Retinal pigment epithelial cell (primary cell): ENCODE measurements at regions not wholly inside any gene's neighbourhood (a gene's known extent, or its start where the extent isn't known, plus 50 kb on each side); places are given as distances from the start of the nearest gene placed in this dataset.
"Not testable (repeated sequence)": the region's sequence is repeated elsewhere in the genome, so short reads cannot be mapped to it uniquely, and the experiment has no call there.

ENCODE experiments used
- DNase-seq: peaks from one replicate; pipeline ENCODE4 v3.0.0-alpha.2; 2010; ENCODE audit warnings: low read depth
- H3K4me3 ChIP-seq: 2 replicates; pipeline ENCODE4 v1.5.1; 2011; ENCODE audit warnings: mild to moderate bottlenecking, low read length, control low read depth, moderate library complexity
- TF ChIP-seq, protein P1 (sequence below): conservative IDR thresholded peaks from 2 replicates; pipeline ENCODE4 v1.5.1; 2011; ENCODE audit warnings: low read depth, low read length, control low read depth, inconsistent platforms

DNA sequence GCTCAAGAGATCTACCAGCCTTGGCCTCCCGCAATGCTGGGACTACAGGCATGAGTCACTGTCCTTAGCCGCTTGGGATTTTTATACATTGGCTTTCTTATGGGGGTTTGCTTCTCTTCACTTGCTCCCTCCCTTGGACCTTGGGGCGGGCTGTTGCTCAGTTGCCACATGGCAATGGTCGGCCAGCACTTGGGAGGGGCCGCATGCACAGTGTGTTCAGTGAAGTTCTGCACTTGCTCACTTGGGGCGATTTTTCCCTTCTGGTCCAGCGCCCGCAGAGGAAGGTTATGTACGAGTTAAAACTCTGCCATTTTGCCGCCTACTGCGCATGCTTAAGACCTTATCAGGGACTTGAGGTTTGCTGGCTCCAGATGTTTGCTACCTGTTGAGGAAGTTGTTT is 1367.6 kb upstream of the CDH8 start:
- TF ChIP-seq, protein P1, sequence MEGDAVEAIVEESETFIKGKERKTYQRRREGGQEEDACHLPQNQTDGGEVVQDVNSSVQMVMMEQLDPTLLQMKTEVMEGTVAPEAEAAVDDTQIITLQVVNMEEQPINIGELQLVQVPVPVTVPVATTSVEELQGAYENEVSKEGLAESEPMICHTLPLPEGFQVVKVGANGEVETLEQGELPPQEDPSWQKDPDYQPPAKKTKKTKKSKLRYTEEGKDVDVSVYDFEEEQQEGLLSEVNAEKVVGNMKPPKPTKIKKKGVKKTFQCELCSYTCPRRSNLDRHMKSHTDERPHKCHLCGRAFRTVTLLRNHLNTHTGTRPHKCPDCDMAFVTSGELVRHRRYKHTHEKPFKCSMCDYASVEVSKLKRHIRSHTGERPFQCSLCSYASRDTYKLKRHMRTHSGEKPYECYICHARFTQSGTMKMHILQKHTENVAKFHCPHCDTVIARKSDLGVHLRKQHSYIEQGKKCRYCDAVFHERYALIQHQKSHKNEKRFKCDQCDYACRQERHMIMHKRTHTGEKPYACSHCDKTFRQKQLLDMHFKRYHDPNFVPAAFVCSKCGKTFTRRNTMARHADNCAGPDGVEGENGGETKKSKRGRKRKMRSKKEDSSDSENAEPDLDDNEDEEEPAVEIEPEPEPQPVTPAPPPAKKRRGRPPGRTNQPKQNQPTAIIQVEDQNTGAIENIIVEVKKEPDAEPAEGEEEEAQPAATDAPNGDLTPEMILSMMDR: no peak
- no peak for DNase-seq
- no peak overlapping the region for H3K4me3 ChIP-seq

DNA sequence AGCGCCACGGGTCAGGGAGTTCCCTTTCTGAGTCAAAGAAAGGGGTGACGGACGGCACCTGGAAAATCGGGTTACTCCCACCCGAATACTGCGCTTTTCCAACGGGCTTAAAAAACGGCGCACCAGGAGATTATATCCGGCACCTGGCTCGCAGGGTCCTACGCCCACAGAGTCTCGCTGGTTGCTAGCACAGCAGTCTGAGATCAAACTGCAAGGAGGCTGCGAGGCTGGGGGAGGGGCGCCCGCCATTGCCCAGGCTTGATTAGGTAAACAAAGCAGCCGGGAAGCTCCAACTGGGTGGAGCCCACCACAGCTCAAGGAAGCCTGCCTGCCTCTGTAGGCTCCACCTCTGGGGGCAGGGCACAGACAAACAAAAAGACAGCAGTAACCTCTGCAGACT is 1352.0 kb upstream of the CDH8 start:
- DNase-seq, H3K4me3 ChIP-seq: not testable (repeated sequence)

DNA sequence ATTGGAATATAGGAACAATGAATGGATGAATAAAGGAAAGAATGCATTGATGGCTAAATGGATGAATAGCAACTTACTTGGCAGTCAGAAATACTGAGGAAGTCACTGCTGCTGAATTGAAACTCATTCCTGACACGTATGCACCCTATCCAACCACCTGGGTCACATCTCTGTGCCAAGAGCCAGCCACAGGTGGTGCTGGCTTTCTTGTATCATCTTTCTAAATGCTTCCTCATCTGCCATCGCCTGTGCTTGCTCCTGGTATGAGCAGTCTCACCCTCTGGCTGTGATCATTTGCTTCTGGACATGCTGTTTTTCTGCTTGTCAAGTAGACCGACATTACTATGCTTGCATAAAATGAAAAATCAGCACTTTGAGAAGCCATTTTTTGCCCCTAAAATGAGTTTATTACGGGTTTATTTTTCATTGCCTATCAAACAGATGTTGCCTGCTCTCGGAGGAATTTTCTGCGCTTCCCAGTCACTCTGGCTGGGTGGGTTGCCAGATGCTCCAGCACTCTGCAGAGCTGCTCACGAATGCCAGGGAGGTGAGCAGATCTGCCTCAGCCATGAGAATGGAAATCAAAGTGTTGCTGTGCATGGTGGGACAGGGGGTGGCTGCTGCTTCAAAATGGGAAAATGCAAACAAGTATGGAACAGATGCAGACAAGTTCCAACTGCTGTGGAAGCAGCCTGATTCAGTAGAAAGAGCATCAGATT is 1349.6 kb upstream of the CDH8 start:
- TF ChIP-seq, protein P1: no peak
- no peak overlapping the region for H3K4me3 ChIP-seq
- no peak for DNase-seq

DNA sequence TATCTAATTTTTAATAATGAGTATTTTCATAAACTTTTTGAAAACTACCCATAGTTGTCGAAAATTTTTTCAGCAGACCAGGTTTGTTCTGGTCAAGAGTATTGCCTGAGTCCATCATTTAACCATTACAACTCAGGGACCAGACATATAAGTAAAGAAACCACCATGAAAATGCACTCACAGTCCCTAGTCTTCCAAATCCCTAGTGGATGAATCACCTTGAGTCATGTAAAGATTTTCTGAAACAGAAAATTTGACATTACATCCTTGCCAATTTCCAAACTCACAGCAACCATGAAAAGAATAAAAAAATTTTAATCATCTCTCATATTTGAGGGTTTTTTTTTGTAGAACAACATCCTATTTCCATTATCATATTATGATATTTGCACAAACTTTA is 1337.5 kb upstream of the CDH8 start:
- DNase-seq: no peak
- TF ChIP-seq, protein P1: no peak
- no peak overlapping the region for H3K4me3 ChIP-seq

DNA sequence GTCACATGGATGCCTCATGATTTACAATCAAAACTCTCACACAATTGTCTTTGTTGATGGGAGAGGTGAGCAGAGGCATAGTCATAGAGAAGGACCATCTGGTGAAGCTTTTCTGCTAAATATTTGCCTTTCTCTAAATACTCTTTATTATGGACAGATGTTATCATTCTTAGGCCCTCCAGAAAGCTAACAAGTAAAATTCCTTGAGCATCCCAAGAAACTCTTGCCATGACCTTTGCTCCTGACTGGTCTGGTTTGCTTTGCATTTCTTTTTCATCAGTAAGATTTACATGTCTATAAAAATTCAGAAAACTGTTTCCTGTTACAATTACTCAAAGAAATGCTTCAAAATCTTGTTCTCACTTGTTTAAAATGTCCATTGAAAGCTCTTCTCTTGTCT is 1336.6 kb upstream of the CDH8 start:
- TF ChIP-seq, protein P1: no peak
- no peak for DNase-seq
- H3K4me3 ChIP-seq: no peak overlapping the region

DNA sequence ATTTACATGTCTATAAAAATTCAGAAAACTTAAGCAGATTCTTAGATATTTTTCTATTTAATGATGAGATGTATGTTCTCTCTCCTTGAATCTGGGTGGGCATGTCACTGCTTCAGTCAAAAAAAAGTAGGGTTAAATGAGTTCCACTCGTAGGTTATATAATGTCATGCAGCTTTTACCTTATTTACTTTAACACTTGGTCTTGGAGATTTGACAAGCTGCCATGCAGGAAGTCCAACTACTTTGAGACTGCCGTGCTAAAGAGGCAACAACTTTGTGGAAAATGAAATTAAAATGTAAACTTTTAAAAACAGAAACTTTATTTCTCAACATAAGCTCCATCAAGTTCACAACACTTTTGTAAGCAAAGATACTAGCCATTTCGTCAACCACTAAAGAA is 1336.0 kb upstream of the CDH8 start:
- DNase-seq: no peak
- no peak overlapping the region for H3K4me3 ChIP-seq
- TF ChIP-seq, protein P1: no peak

DNA sequence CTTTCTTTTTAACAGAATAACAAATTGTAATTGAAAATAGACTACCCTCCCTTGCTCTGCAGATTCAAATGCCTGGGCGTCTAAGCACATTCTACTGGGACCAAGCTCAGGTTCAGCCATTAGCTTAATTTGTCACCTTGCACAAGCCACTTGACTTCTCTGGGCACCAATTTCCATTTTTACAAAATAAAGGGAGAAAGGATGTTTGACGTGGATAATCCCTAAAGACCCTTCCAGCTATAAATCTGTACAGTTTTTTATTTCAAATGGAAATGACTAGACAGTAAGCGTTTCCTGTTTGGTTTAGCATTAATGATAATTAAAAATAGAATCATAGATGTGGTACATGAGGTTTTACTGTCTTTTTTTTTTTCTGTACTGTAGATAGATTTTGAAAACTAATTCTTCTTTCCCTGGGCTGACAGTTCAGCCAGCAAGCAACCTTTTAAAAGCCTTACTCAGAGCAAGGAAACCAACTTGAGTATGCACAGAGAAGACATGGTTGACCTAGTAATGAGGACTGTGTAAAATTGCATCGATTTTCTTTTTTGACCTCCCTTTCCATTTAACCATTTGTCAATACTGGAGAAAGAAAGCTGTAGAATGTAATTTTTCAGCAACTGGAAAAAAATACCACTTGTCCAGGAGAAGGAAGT is 1329.5 kb upstream of the CDH8 start:
- H3K4me3 ChIP-seq: no peak overlapping the region
- TF ChIP-seq, protein P1: no peak
- DNase-seq: no peak
